Neural progenitor cell (in vitro differentiated cells): ENCODE measurements at regions not wholly inside any gene's neighbourhood (a gene's known extent, or its start where the extent isn't known, plus 50 kb on each side); places are given as distances from the start of the nearest gene placed in this dataset.

ENCODE experiments used
- EZH2 ChIP-seq: fragments of 200-600 bp; sonication (generic); IDR thresholded peaks from 2 replicates; pipeline ENCODE4 v1.6.1; 2017; ENCODE audit warnings: antibody characterized with exemption, mild to moderate bottlenecking, moderate library complexity
- EZH2phosphoT487 ChIP-seq: fragments of 200-600 bp; sonication (generic); IDR thresholded peaks from 2 replicates; pipeline ENCODE4 v1.6.1; 2017; ENCODE audit warnings: antibody characterized with exemption
- TF ChIP-seq, protein P1 (sequence below): fragments of 200-600 bp; sonication (generic); IDR thresholded peaks from 2 replicates; pipeline ENCODE4 v1.5.1; 2017; ENCODE audit warnings: antibody characterized with exemption, mild to moderate bottlenecking

DNA sequence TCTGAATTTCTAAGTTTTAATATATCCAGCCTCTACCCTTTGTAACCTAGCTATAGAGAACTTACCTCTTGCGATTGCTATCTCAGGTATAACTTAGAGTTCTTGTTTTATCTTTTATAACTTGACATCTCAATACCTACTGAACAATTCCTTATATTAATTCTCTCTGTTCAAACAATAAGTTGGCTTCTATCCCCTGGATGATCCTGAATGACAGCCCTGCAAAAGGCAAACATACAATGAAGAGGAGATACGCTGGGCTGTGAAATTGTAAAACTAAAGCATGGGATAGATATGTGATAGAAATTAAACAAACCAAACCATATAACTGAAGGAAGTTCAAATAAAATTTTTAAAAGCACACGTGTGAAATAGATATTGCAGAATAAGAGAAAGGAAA lies 513.6 kb upstream of the PTCHD4 start:
- TF ChIP-seq, protein P1, sequence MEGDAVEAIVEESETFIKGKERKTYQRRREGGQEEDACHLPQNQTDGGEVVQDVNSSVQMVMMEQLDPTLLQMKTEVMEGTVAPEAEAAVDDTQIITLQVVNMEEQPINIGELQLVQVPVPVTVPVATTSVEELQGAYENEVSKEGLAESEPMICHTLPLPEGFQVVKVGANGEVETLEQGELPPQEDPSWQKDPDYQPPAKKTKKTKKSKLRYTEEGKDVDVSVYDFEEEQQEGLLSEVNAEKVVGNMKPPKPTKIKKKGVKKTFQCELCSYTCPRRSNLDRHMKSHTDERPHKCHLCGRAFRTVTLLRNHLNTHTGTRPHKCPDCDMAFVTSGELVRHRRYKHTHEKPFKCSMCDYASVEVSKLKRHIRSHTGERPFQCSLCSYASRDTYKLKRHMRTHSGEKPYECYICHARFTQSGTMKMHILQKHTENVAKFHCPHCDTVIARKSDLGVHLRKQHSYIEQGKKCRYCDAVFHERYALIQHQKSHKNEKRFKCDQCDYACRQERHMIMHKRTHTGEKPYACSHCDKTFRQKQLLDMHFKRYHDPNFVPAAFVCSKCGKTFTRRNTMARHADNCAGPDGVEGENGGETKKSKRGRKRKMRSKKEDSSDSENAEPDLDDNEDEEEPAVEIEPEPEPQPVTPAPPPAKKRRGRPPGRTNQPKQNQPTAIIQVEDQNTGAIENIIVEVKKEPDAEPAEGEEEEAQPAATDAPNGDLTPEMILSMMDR, result no peak
- no peak for TF ChIP-seq EZH2
- TF ChIP-seq EZH2phosphoT487, result no peak
